ENCODE measurements at regions not wholly inside any gene's neighbourhood (a gene's known extent, or its start where the extent isn't known, plus 50 kb on each side); places are given as distances from the start of the nearest gene placed in this dataset.

GRCh38 chr4:128521648-128522111, 234.1 kb upstream of the PGRMC2 start:
- H3K27ac ChIP-seq, result no peak overlapping the region
- intact Hi-C loops (cut with DNase I; ENCODE audit: low total_unique reads), result no loop called here

GRCh38 chr4:128521156-128521555, 233.5 kb upstream of the PGRMC2 start:
- no peak overlapping the region for H3K4me3 ChIP-seq
- H3K36me3 ChIP-seq, result no peaks in the 10 kb centered on the region
- no peak for DNase-seq (ENCODE audit: low spot score in 2 of 2)
- no peaks in the 10 kb centered on the region for H3K27me3 ChIP-seq
- H3K9me3 ChIP-seq, result no peaks in the 10 kb centered on the region
- TF ChIP-seq CTCF (IDR thresholded peaks at IDR 0.05) (no peak), POLR2A (IDR thresholded peaks at IDR 0.05) (no peak), POLR2AphosphoS5 (IDR thresholded peaks at IDR 0.05) (no peak)
- no peaks in the 10 kb centered on the region for H3K4me1 ChIP-seq
- no peak overlapping the region for H3K27ac ChIP-seq
- intact Hi-C loops (cut with DNase I; ENCODE audit: low total_unique reads), result no loop called here

More at GRCh38 chr4:128521648-128522111, 234.1 kb upstream of the PGRMC2 start:
- Histone ChIP-seq H3K9me3 (no peaks in the 10 kb centered on the region), H3K4me1 (no peaks in the 10 kb centered on the region), H3K36me3 (no peaks in the 10 kb centered on the region), H3K27me3 (no peaks in the 10 kb centered on the region), H3K4me3 (no peak overlapping the region)
- no peak for DNase-seq (ENCODE audit: low spot score in 2 of 2)
- no peak for TF ChIP-seq POLR2AphosphoS5 (IDR thresholded peaks at IDR 0.05)
- no peak for TF ChIP-seq CTCF (IDR thresholded peaks at IDR 0.05)
- TF ChIP-seq POLR2A (IDR thresholded peaks at IDR 0.05), result no peak

GRCh38 chr4:128519163-128519830, 231.7 kb upstream of the PGRMC2 start:
- no peak for DNase-seq (ENCODE audit: low spot score in 2 of 2)
- no peak overlapping the region for H3K4me3 ChIP-seq
- TF ChIP-seq POLR2AphosphoS5 (IDR thresholded peaks at IDR 0.05) (no peak), POLR2A (IDR thresholded peaks at IDR 0.05) (no peak), CTCF (IDR thresholded peaks at IDR 0.05) (no peak)
- intact Hi-C loops (cut with DNase I; ENCODE audit: low total_unique reads), result no loop called here
- H3K4me1 ChIP-seq, result no peaks in the 10 kb centered on the region
- no peaks in the 10 kb centered on the region for H3K36me3 ChIP-seq
- H3K9me3 ChIP-seq, result no peaks in the 10 kb centered on the region
- no peaks in the 10 kb centered on the region for H3K27me3 ChIP-seq
- no peak overlapping the region for H3K27ac ChIP-seq

- TF ChIP-seq CTCF (IDR thresholded peaks at IDR 0.05) (no peak), POLR2AphosphoS5 (IDR thresholded peaks at IDR 0.05) (peak in 1 of 3 donors; percentile 80), POLR2A (IDR thresholded peaks at IDR 0.05) (no peak)
- H3K27ac ChIP-seq, result peak overlapping the region; percentile 34 to 70
- H3K4me1 ChIP-seq, result no peaks in the 10 kb centered on the region
- no peaks in the 10 kb centered on the region for H3K9me3 ChIP-seq
- no peaks in the 10 kb centered on the region for H3K27me3 ChIP-seq
- intact Hi-C loops (cut with DNase I; ENCODE audit: low total_unique reads), result no loop called here
- DNase-seq (ENCODE audit: low spot score in 2 of 2), result peak in 1 of 2 donors; percentile 21
- H3K36me3 ChIP-seq, result no peaks in the 10 kb centered on the region
- no peak overlapping the region for H3K4me3 ChIP-seq
These were observed 230.3 kb upstream of the PGRMC2 start for GRCh38 chr4:128517739-128518510.

Data from breast epithelium (tissue), 4 donors.